IMR-90 (cell line): ENCODE measurements at regions not wholly inside any gene's neighbourhood (a gene's known extent, or its start where the extent isn't known, plus 50 kb on each side); places are given as distances from the start of the nearest gene placed in this dataset.

Experiments
- ATAC-seq: fragments of 200-7000 bp; cut with Tn5 transposase; 2 replicates; pipeline ENCODE4 v1.9.1; 2020; ENCODE audit warnings: low read depth, mild to moderate bottlenecking, moderate library complexity
- BruUV-seq: library from RNA; stranded (reverse); fragments of 400-500 nt; replicated peaks from 2 replicates; lab custom pipeline; 2021; lab: Mats Ljungman, UMichigan
- CTCF ChIA-PET: fragments of 300-600 bp; formaldehyde crosslinking; extraction: SDS; loops from one replicate; lab custom pipeline; 2021; ENCODE audit warnings: antibody characterized with exemption; lab: Yijun Ruan, JAX
- POLR2A ChIA-PET: fragments of 300-600 bp; sonication (Branson Sonifier 250); formaldehyde crosslinking; loops from one replicate; lab custom pipeline; 2022; ENCODE audit warnings: antibody characterized with exemption; ENCODE audit not compliant: unreplicated experiment; lab: Charles Lee
- DNase-seq: peaks from one replicate; pipeline ENCODE4 v3.0.0; 2013
- H2AFZ ChIP-seq: replicated peaks from 2 replicates; pipeline ENCODE3; 2013; ENCODE audit warnings: low read length, mild to moderate bottlenecking; ENCODE audit not compliant: poor library complexity
- H2AK5ac ChIP-seq: 2 replicates; pipeline ENCODE4 v1.6.1; 2013; ENCODE audit warnings: low read depth, low read length, inconsistent platforms
- H2AK9ac ChIP-seq: replicated peaks from 2 replicates; pipeline ENCODE3; 2013; ENCODE audit warnings: mild to moderate bottlenecking, low read depth, low read length, moderate library complexity; ENCODE audit not compliant: poor library complexity
- H2BK120ac ChIP-seq: 2 replicates; pipeline ENCODE4 v1.6.1; 2013; ENCODE audit warnings: low read depth, low read length, inconsistent platforms
- H2BK15ac ChIP-seq: 3 replicates; pipeline ENCODE4 v1.6.1; 2013; ENCODE audit warnings: low read depth, low read length, inconsistent platforms
- H2BK20ac ChIP-seq: 2 replicates; pipeline ENCODE4 v1.6.1; 2013; ENCODE audit warnings: low read depth, mild to moderate bottlenecking, inconsistent platforms, low read length, moderate library complexity
- H2BK5ac ChIP-seq: 2 replicates; pipeline ENCODE4 v1.6.1; 2013; ENCODE audit warnings: mild to moderate bottlenecking, low read depth, low read length, inconsistent platforms; ENCODE audit not compliant: poor library complexity, severe bottlenecking
- H3K14ac ChIP-seq: replicated peaks from 2 replicates; pipeline ENCODE4 v1.6.1; 2013; ENCODE audit warnings: low read depth, low read length, inconsistent platforms
- H3K18ac ChIP-seq: 2 replicates; pipeline ENCODE4 v1.6.1; 2013; ENCODE audit warnings: low read depth, low read length, control low read depth
- H3K23ac ChIP-seq: 2 replicates; pipeline ENCODE4 v1.6.1; 2013; ENCODE audit warnings: low read depth, low read length, inconsistent platforms
- H3K27ac ChIP-seq: 2 replicates; pipeline ENCODE4 v1.5.1; 2013; ENCODE audit warnings: mild to moderate bottlenecking, control low read depth, low read length; ENCODE audit not compliant: insufficient read depth
- H3K27me3 ChIP-seq: 2 replicates; pipeline ENCODE4 v1.6.1; 2013; ENCODE audit warnings: low read length; ENCODE audit not compliant: control insufficient read depth, insufficient read depth
- H3K36me3 ChIP-seq: 2 replicates; pipeline ENCODE4 v1.6.1; 2013; ENCODE audit warnings: low read length, mixed read lengths; ENCODE audit not compliant: control insufficient read depth, insufficient read depth
- H3K4ac ChIP-seq: 2 replicates; pipeline ENCODE4 v1.6.1; 2013; ENCODE audit warnings: low read depth, low read length, inconsistent platforms
- H3K4me1 ChIP-seq: 2 replicates; pipeline ENCODE4 v1.6.1; 2013; ENCODE audit warnings: low read length, mixed read lengths; ENCODE audit not compliant: control insufficient read depth, insufficient read depth
- H3K4me2 ChIP-seq: 2 replicates; pipeline ENCODE4 v1.6.1; 2013; ENCODE audit warnings: low read depth, mild to moderate bottlenecking, control low read depth, low read length, moderate library complexity
- H3K4me3 ChIP-seq: 2 replicates; pipeline ENCODE4 v1.5.1; 2013; ENCODE audit warnings: low read depth, mild to moderate bottlenecking, control low read depth, low read length, moderate library complexity; ENCODE audit not compliant: insufficient read depth
- H3K56ac ChIP-seq: 2 replicates; pipeline ENCODE4 v1.6.1; 2013; ENCODE audit warnings: low read length, inconsistent platforms; ENCODE audit not compliant: insufficient read depth; ENCODE audit errors: extremely low read depth
- H3K79me1 ChIP-seq, 2 experiments: 2 replicates each; pipeline ENCODE4 v1.6.1; 2013; ENCODE audit warnings: low read length in 2 of 2, inconsistent platforms in 1 of 2, low read depth in 1 of 2
- H3K9ac ChIP-seq: 2 replicates; pipeline ENCODE4 v1.6.1; 2013; ENCODE audit warnings: low read depth, low read length, control low read depth
- H3K9me1 ChIP-seq: 2 replicates; pipeline ENCODE4 v1.6.1; 2013; ENCODE audit warnings: low read length, inconsistent platforms; ENCODE audit not compliant: insufficient read depth
- H3K9me3 ChIP-seq: 2 replicates; pipeline ENCODE4 v1.6.1; 2013; ENCODE audit warnings: low read length; ENCODE audit not compliant: control insufficient read depth, insufficient read depth
- H4K20me1 ChIP-seq: 2 replicates; pipeline ENCODE4 v1.6.1; 2013; ENCODE audit warnings: low read length, inconsistent platforms; ENCODE audit not compliant: insufficient read depth
- H4K5ac ChIP-seq: 2 replicates; pipeline ENCODE4 v1.6.1; 2013; ENCODE audit warnings: mild to moderate bottlenecking, low read depth, low read length, control low read depth
- H4K8ac ChIP-seq, 2 experiments: 2 replicates each; pipeline ENCODE4 v1.6.1; 2013; ENCODE audit warnings: low read depth in 2 of 2, low read length in 2 of 2, control low read depth in 1 of 2, inconsistent platforms in 1 of 2
- H4K91ac ChIP-seq: 2 replicates; pipeline ENCODE4 v1.6.1; 2013; ENCODE audit warnings: low read depth, low read length, inconsistent platforms; ENCODE audit not compliant: insufficient read depth
- CEBPB ChIP-seq: IDR thresholded peaks from 2 replicates; pipeline ENCODE4 v1.6.1; 2012; ENCODE audit warnings: low read depth, low read length, improper control_type of control experiment
- CHD1 ChIP-seq: IDR thresholded peaks from 2 replicates; pipeline ENCODE4 v1.6.1; 2012; ENCODE audit warnings: low read depth, low read length, improper control_type of control experiment
- CTCF ChIP-seq: conservative IDR thresholded peaks from 2 replicates; pipeline ENCODE4 v1.5.1; 2012; ENCODE audit warnings: mild to moderate bottlenecking, low read depth, low read length, improper control_type of control experiment
- MAZ ChIP-seq: IDR thresholded peaks from 2 replicates; pipeline ENCODE4 v1.6.1; 2012; ENCODE audit warnings: low read depth, mild to moderate bottlenecking, low read length, improper control_type of control experiment, moderate library complexity, borderline replicate concordance
- MXI1 ChIP-seq: IDR thresholded peaks from 2 replicates; pipeline ENCODE4 v1.6.1; 2012; ENCODE audit warnings: low read depth, mild to moderate bottlenecking, low read length, moderate library complexity, borderline replicate concordance
- POLR2A ChIP-seq: IDR thresholded peaks from 2 replicates; pipeline ENCODE4 v1.6.1; 2012; ENCODE audit warnings: mild to moderate bottlenecking, low read depth, low read length
- RAD21 ChIP-seq: IDR thresholded peaks from 2 replicates; pipeline ENCODE4 v1.6.1; 2012; ENCODE audit warnings: low read length, improper control_type of control experiment
- RCOR1 ChIP-seq: IDR thresholded peaks from 2 replicates; pipeline ENCODE4 v1.6.1; 2012; ENCODE audit warnings: mild to moderate bottlenecking, low read length, improper control_type of control experiment; ENCODE audit not compliant: insufficient replicate concordance
- RFX5 ChIP-seq: IDR thresholded peaks from 2 replicates; pipeline ENCODE4 v1.8.0; 2012; ENCODE audit warnings: low read depth, mild to moderate bottlenecking, low read length, moderate library complexity
- SMC3 ChIP-seq: fragments of 150-350 bp; IDR thresholded peaks from 2 replicates; pipeline ENCODE4 v1.6.1; 2016; ENCODE audit warnings: low read depth, mild to moderate bottlenecking, antibody characterized with exemption, low read length, moderate library complexity
- WGBS, 2 experiments: methylation state at CpG; one replicate each; pipeline versions ENCODE4 v1.1.5 to v1.1.7; 2013; ENCODE audit warnings: missing lambda C conversion rate in 2 of 2; ENCODE audit not compliant: insufficient read length in 1 of 2; ENCODE audit errors: extremely low coverage in 2 of 2; 5-methylcytosine and 5-hydroxymethylcytosine counted together
- dilution Hi-C: fragments of 300-500 bp; cut with HindIII; formaldehyde crosslinking; loops from one replicate; pipeline ENCODE4 v1.14.3; 2018; ENCODE audit warnings: low sequenced_read_pairs; ENCODE audit not compliant: unreplicated experiment
- in situ Hi-C: fragments of 300-500 bp; cut with MboI; formaldehyde crosslinking; loops from 3 replicates; pipeline ENCODE4 v1.14.3; 2019; ENCODE audit warnings: low sequenced_read_pairs, inconsistent platforms, mixed read lengths
- intact Hi-C: fragments of 100-400 bp; cut with micrococcal nuclease; formaldehyde crosslinking; loops from 2 replicates; pipeline ENCODE4 v1.10.0; 2022

- Histone ChIP-seq H3K79me1 (0 out of 4 replicates have a peak, but pooled peaks cover 0 to 3% of the 10 kb centered on the region in 2 experiments), H3K4me1 (peaks cover 10% of the 10 kb centered on the region), H4K8ac (peak overlapping the region in 1 of 2 experiments; percentile 10; a peak in 1 of 4 replicates), H4K5ac (peak overlapping the region; percentile 4; the same call in 1 of the 2 replicates), H3K9ac (no peak overlapping the region), H3K14ac (no peak overlapping the region), H4K91ac (no peak overlapping the region), H3K4me3 (no peak overlapping the region), H3K27ac (no peak overlapping the region), H3K9me1 (no peaks in the 10 kb centered on the region), H3K36me3 (no peaks in the 10 kb centered on the region), H2BK20ac (no peak overlapping the region), H2BK5ac (no peak overlapping the region), H4K20me1 (no peaks in the 10 kb centered on the region), H2AK9ac (no peak overlapping the region), H3K4me2 (no peak overlapping the region), H3K27me3 (no peaks in the 10 kb centered on the region), H3K18ac (peak overlapping the region; percentile 16; the same call in 1 of the 2 replicates), H3K56ac (no peak overlapping the region), H3K9me3 (no peaks in the 10 kb centered on the region), H2AFZ (no peak overlapping the region), H3K23ac (no peak overlapping the region), H2AK5ac (no peak overlapping the region), H3K4ac (no peak overlapping the region), H2BK15ac (no peak overlapping the region), H2BK120ac (no peak overlapping the region)
- CTCF ChIA-PET = no interaction called here
- no TSS peak for BruUV-seq
- intact Hi-C loops (no loop called here), dilution Hi-C loops (no loop called here), in situ Hi-C loops (no loop called here)
- ATAC-seq (no peak), DNase-seq (no peak)
- TF ChIP-seq CEBPB (no peak), SMC3 (no peak), CTCF (no peak), POLR2A (no peak), RFX5 (no peak), RCOR1 (no peak), CHD1 (no peak), MAZ (no peak), RAD21 (no peak), MXI1 (no peak)
- POLR2A ChIA-PET = no interaction called here
- WGBS, 2 experiments = no CpG with 5 or more reads among the region's 2 CpGs
Observed at GRCh38 chr3:102083473-102083872, 234.2 kb downstream of the NFKBIZ start.
